Neural cell (in vitro differentiated cells): ENCODE measurements at regions not wholly inside any gene's neighbourhood (a gene's known extent, or its start where the extent isn't known, plus 50 kb on each side); places are given as distances from the start of the nearest gene placed in this dataset.
"Not testable (repeated sequence)": the region's sequence is repeated elsewhere in the genome, so short reads cannot be mapped to it uniquely, and the experiment has no call there.

Experiments used
- H2AFZ ChIP-seq: fragments of 200-600, 300-800 bp; sonication (generic), shearing (Covaris generic); 2 replicates; pipeline ENCODE4 v1.6.0; 2014; ENCODE audit warnings: low read depth, mild to moderate bottlenecking, antibody characterized with exemption, low read length, moderate library complexity
- H3F3A ChIP-seq: fragments of 200-600 bp; shearing (Covaris generic); 2 replicates; pipeline ENCODE4 v1.6.1; 2016; ENCODE audit warnings: mild to moderate bottlenecking, moderate library complexity, mixed read lengths, antibody characterized with exemption, low read length; ENCODE audit not compliant: insufficient read depth, poor library complexity, severe bottlenecking
- H3K27ac ChIP-seq: fragments of 200-600, 300-800 bp; sonication (generic), shearing (Covaris generic); 2 replicates; pipeline ENCODE4 v1.5.1; 2014; ENCODE audit warnings: mild to moderate bottlenecking, low read length, moderate library complexity
- H3K27me3 ChIP-seq: fragments of 300-800, 200-600 bp; sonication (generic), shearing (Covaris generic); 2 replicates; pipeline ENCODE4 v1.6.0; 2014; ENCODE audit warnings: mild to moderate bottlenecking, low read depth, low read length, moderate library complexity; ENCODE audit not compliant: insufficient read depth
- H3K36me3 ChIP-seq: fragments of 300-800, 200-600 bp; sonication (generic), shearing (Covaris generic); 2 replicates; pipeline ENCODE4 v1.5.1; 2014; ENCODE audit warnings: mild to moderate bottlenecking, antibody characterized with exemption, low read length, moderate library complexity; ENCODE audit not compliant: insufficient read depth
- H3K4me2 ChIP-seq: fragments of 300-800, 200-600 bp; sonication (generic), shearing (Covaris generic); 2 replicates; pipeline ENCODE4 v1.6.0; 2014; ENCODE audit warnings: mild to moderate bottlenecking, low read length
- H3K4me3 ChIP-seq: fragments of 300-800, 200-600 bp; sonication (generic), shearing (Covaris generic); 2 replicates; pipeline ENCODE4 v1.5.1; 2014; ENCODE audit warnings: mild to moderate bottlenecking, low read length, moderate library complexity
- H3K79me2 ChIP-seq: fragments of 200-600 bp; shearing (Covaris generic); replicated peaks from 2 replicates; pipeline ENCODE4 v1.6.0; 2014; ENCODE audit warnings: mild to moderate bottlenecking, low read length, moderate library complexity; ENCODE audit not compliant: insufficient read depth
- H3K9ac ChIP-seq: fragments of 300-800, 200-600 bp; sonication (generic), shearing (Covaris generic); 2 replicates; pipeline ENCODE4 v1.6.1; 2016; ENCODE audit warnings: mild to moderate bottlenecking, low read length, mixed read lengths
- H3K9me2 ChIP-seq: fragments of 200-600 bp; shearing (Covaris generic); 2 replicates; pipeline ENCODE4 v1.6.1; 2016; ENCODE audit warnings: mild to moderate bottlenecking, low read length, mixed read lengths; ENCODE audit not compliant: insufficient read depth
- H3K9me3 ChIP-seq: fragments of 200-600, 300-800 bp; sonication (generic), shearing (Covaris generic); 2 replicates; pipeline ENCODE4 v1.6.1; 2016; ENCODE audit warnings: mild to moderate bottlenecking, mixed run types, low read length, moderate library complexity, mixed read lengths
- H4K20me1 ChIP-seq: fragments of 200-600 bp; shearing (Covaris generic); 2 replicates; pipeline ENCODE4 v1.6.1; 2016; ENCODE audit warnings: mild to moderate bottlenecking, mixed run types; ENCODE audit not compliant: insufficient read depth
- CTCF ChIP-seq: fragments of 450-650 bp; IDR thresholded peaks from 2 replicates; pipeline ENCODE4 v1.5.1; 2014; ENCODE audit warnings: antibody characterized with exemption, mild to moderate bottlenecking, moderate library complexity; ENCODE audit not compliant: poor library complexity, severe bottlenecking
- EP300 ChIP-seq: fragments of 450-650 bp; conservative IDR thresholded peaks from 2 replicates; pipeline ENCODE4 v1.6.1; 2014; ENCODE audit warnings: antibody characterized with exemption, mild to moderate bottlenecking, moderate library complexity; ENCODE audit not compliant: poor library complexity, severe bottlenecking
- EZH2 ChIP-seq: fragments of 200-600, 300-800 bp; shearing (Covaris generic), sonication (generic); IDR thresholded peaks from 2 replicates; pipeline ENCODE4 v1.6.1; 2014; ENCODE audit warnings: antibody characterized with exemption, low read length, borderline replicate concordance, mild to moderate bottlenecking; ENCODE audit not compliant: insufficient read depth, poor library complexity, severe bottlenecking
- MXI1 ChIP-seq: fragments of 450-650 bp; conservative IDR thresholded peaks from 2 replicates; pipeline ENCODE4 v1.6.1; 2014; ENCODE audit warnings: antibody characterized with exemption, mild to moderate bottlenecking; ENCODE audit not compliant: poor library complexity, severe bottlenecking
- POLR2AphosphoS5 ChIP-seq: IDR thresholded peaks from 2 replicates; pipeline ENCODE4 v1.6.1; 2012
- RAD21 ChIP-seq: fragments of 450-650 bp; conservative IDR thresholded peaks from 2 replicates; pipeline ENCODE4 v1.6.1; 2014; ENCODE audit warnings: antibody characterized with exemption, mild to moderate bottlenecking, moderate library complexity
- SMC3 ChIP-seq: fragments of 450-650 bp; conservative IDR thresholded peaks from 2 replicates; pipeline ENCODE4 v1.6.1; 2014; ENCODE audit warnings: antibody characterized with exemption, mild to moderate bottlenecking, moderate library complexity; ENCODE audit not compliant: poor library complexity
- TAF1 ChIP-seq: IDR thresholded peaks from 2 replicates; pipeline ENCODE4 v1.6.1; 2012; ENCODE audit warnings: low read depth
- TF ChIP-seq, protein P1 (sequence below): IDR thresholded peaks from 2 replicates; pipeline ENCODE4 v1.6.1; 2012; ENCODE audit warnings: borderline replicate concordance

DNA sequence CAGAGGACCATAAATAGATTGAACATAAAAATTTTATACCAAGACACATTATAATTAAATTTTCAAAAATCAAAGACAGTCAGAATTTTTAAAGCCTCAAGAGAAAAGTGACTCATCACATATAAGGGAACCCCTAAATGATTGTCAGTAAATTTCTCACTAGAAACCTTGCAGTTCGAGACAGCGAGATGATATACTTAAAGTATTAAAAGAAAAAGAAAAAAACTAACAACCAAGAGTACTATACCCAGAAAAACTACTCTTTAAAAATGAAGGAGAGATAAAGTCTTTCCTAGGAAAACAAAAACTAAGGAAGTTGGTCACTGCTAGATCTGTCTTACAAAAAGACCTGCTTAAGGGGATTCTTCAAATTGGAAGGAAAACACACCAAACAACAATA is 251.4 kb upstream of the MSX2 start:
- Histone ChIP-seq H3K4me3 (no peak overlapping the region), H4K20me1 (no peaks in the 10 kb centered on the region), H3K79me2 (no peaks in the 10 kb centered on the region), H3F3A (no peaks in the 10 kb centered on the region), H3K27me3 (no peaks in the 10 kb centered on the region), H3K27ac (no peak overlapping the region), H3K36me3 (no peaks in the 10 kb centered on the region), H3K9me3 (no peaks in the 10 kb centered on the region), H3K4me2 (no peak overlapping the region), H2AFZ (no peak overlapping the region), H3K9me2 (no peaks in the 10 kb centered on the region), H3K9ac (no peak overlapping the region)
- TF ChIP-seq EZH2 (no peak), SMC3 (no peak), CTCF (no peak), RAD21 (no peak), POLR2AphosphoS5 (no peak), TAF1 (no peak)

DNA sequence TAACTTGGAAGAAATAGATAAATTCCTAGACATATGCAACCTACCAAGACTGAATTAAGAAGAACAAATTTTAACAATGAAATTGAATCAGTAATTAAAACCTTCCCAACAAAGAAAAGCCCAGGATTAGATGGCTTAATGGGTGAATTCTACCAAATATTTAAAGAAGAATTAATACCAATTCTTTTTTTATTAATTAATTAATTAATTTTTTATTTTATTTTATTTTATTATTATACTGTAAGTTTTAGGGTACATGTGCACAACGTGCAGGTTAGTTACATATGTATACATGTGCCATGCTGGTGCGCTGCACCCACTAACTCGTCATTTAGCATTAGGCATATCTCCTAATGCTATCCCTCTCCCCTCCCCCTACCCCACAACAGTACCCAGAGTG is 248.4 kb upstream of the MSX2 start:
- not testable (repeated sequence) for H3K9me2 ChIP-seq, H3K27ac ChIP-seq, H3K9ac ChIP-seq, H2AFZ ChIP-seq, H3K4me2 ChIP-seq, H3K79me2 ChIP-seq, H3K36me3 ChIP-seq, H3K4me3 ChIP-seq, H4K20me1 ChIP-seq, H3K9me3 ChIP-seq, H3F3A ChIP-seq, H3K27me3 ChIP-seq

DNA sequence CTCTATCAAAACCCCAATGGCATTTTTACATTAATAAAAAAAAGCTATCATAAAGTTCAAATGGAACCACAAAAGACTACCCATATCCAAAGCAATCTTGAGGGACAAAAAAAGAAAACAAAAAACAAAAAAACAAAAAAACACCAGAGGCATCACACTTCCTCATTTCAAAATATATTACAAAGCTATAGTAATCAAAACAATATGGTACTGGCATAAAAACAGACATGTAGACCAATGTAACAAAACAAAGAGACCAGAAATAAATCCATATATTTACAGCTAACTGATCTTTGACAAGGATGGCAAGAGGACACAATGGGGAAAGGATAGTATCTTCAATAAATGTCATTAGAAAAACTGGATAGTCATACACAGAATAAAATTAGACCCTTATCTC is 245.1 kb upstream of the MSX2 start:
- no peaks in the 10 kb centered on the region for H3K9me2 ChIP-seq
- H3K9ac ChIP-seq: no peak overlapping the region
- H3K36me3 ChIP-seq: no peaks in the 10 kb centered on the region
- no peak for TF ChIP-seq TAF1
- TF ChIP-seq EP300: no peak
- TF ChIP-seq, protein P1, sequence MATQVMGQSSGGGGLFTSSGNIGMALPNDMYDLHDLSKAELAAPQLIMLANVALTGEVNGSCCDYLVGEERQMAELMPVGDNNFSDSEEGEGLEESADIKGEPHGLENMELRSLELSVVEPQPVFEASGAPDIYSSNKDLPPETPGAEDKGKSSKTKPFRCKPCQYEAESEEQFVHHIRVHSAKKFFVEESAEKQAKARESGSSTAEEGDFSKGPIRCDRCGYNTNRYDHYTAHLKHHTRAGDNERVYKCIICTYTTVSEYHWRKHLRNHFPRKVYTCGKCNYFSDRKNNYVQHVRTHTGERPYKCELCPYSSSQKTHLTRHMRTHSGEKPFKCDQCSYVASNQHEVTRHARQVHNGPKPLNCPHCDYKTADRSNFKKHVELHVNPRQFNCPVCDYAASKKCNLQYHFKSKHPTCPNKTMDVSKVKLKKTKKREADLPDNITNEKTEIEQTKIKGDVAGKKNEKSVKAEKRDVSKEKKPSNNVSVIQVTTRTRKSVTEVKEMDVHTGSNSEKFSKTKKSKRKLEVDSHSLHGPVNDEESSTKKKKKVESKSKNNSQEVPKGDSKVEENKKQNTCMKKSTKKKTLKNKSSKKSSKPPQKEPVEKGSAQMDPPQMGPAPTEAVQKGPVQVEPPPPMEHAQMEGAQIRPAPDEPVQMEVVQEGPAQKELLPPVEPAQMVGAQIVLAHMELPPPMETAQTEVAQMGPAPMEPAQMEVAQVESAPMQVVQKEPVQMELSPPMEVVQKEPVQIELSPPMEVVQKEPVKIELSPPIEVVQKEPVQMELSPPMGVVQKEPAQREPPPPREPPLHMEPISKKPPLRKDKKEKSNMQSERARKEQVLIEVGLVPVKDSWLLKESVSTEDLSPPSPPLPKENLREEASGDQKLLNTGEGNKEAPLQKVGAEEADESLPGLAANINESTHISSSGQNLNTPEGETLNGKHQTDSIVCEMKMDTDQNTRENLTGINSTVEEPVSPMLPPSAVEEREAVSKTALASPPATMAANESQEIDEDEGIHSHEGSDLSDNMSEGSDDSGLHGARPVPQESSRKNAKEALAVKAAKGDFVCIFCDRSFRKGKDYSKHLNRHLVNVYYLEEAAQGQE: no peak
- TF ChIP-seq EZH2: no peak
- no peak for TF ChIP-seq POLR2AphosphoS5
- TF ChIP-seq CTCF: no peak
- TF ChIP-seq MXI1: no peak
- TF ChIP-seq SMC3: no peak
- TF ChIP-seq RAD21: no peak
- no peak overlapping the region for H3K27ac ChIP-seq
- no peak overlapping the region for H3K4me2 ChIP-seq
- no peak overlapping the region for H2AFZ ChIP-seq
- no peaks in the 10 kb centered on the region for H3K79me2 ChIP-seq
- H3K4me3 ChIP-seq: no peak overlapping the region
- peaks cover 9% of the 10 kb centered on the region for H3K9me3 ChIP-seq
- no peaks in the 10 kb centered on the region for H4K20me1 ChIP-seq
- H3K27me3 ChIP-seq: no peaks in the 10 kb centered on the region
- H3F3A ChIP-seq: no peaks in the 10 kb centered on the region
